Lung (tissue), 11 donors: ENCODE measurements at regions not wholly inside any gene's neighbourhood (a gene's known extent, or its start where the extent isn't known, plus 50 kb on each side); places are given as distances from the start of the nearest gene placed in this dataset.

Experiments
- ATAC-seq: fragments of 200-7000 bp; cut with Tn5 transposase; one replicate; pipeline ENCODE4 v1.9.1; 2020; ENCODE audit warnings: moderate number of reproducible peaks; ENCODE audit not compliant: insufficient read depth, low FRiP score
- DNase-seq, 3 donors: peaks; one replicate each; pipeline ENCODE4 v3.0.0-alpha.2; 2013 to 2017
- H3K27ac ChIP-seq, 2 donors: one replicate each; pipeline ENCODE4 v1.5.1; 2013; ENCODE audit warnings: mild to moderate bottlenecking in 2 of 2, moderate library complexity in 2 of 2, control low read depth in 1 of 2, inconsistent platforms in 1 of 2, low read depth in 1 of 2, low read length in 1 of 2
- H3K27me3 ChIP-seq, 3 donors: one replicate each; pipeline ENCODE4 v1.5.1; 2013; ENCODE audit warnings: low read length in 2 of 3; ENCODE audit not compliant: control insufficient read depth in 3 of 3, insufficient read depth in 3 of 3
- H3K36me3 ChIP-seq, 4 donors: one replicate each; pipeline ENCODE4 v1.5.1; 2013; ENCODE audit warnings: low read length in 4 of 4, mild to moderate bottlenecking in 1 of 4, moderate library complexity in 1 of 4; ENCODE audit not compliant: control insufficient read depth in 4 of 4, insufficient read depth in 4 of 4
- H3K4me1 ChIP-seq, 5 donors: one replicate each; pipeline ENCODE4 v1.5.1; 2013; ENCODE audit warnings: low read length in 5 of 5, mild to moderate bottlenecking in 2 of 5, moderate library complexity in 1 of 5; ENCODE audit not compliant: control insufficient read depth in 5 of 5, insufficient read depth in 5 of 5
- H3K4me3 ChIP-seq: one replicate; pipeline ENCODE4 v1.5.1; 2013; ENCODE audit warnings: mild to moderate bottlenecking, control low read depth, moderate library complexity
- H3K9ac ChIP-seq, 2 donors: one replicate each; pipeline ENCODE4 v1.5.1; 2013; ENCODE audit warnings: low read length in 2 of 2, control low read depth in 1 of 2; ENCODE audit not compliant: insufficient read depth in 1 of 2
- H3K9me3 ChIP-seq, 4 donors: one replicate each; pipeline ENCODE4 v1.5.1; 2013; ENCODE audit warnings: low read length in 3 of 4, mild to moderate bottlenecking in 1 of 4, moderate library complexity in 1 of 4; ENCODE audit not compliant: control insufficient read depth in 4 of 4, insufficient read depth in 3 of 4
- CTCF ChIP-seq: IDR thresholded peaks from 2 replicates; pipeline ENCODE4 v1.5.1; 2012; ENCODE audit warnings: mild to moderate bottlenecking; ENCODE audit errors: control extremely low read depth, extremely low read depth
- WGBS, 2 donors: extraction: QIAGEN DNeasy Blood & Tissue Kit; methylation state at CpG; one replicate each; pipeline ENCODE4 v1.1.7; 2013; 5-methylcytosine and 5-hydroxymethylcytosine counted together
- donor health status: control.
- donor health status: control.
- donor health status: Bipolar disorder and iron deficiency.
- donor health status: healthy.
- donor health status: DM: yes; HTN: yes; CAD: no.

DNA sequence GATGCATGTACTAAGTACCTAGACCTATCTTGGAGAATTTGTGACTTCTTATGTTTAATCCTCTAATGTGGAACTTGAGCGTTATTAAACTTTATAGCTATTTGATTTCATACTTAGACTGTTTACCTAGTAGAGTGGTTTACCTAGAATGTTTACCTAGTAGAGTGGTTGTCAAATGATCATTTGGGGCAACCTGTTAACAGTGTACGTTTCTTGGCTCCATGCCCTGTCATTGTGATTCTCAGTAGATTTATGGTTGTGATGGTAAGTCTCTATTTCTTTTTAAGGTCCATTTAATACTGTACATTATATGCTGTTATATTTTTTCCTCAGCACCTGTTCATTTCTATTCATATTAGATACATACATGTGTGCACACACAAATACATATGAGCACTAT, 233.0 kb upstream of the MAD2L1 start:
- no peak overlapping the region for H3K4me3 ChIP-seq
- H3K36me3 ChIP-seq = no peaks in the 10 kb centered on the region
- no peak for TF ChIP-seq CTCF
- peaks cover 0 to 7% (median 0%) of the 10 kb centered on the region in 5 donors for H3K4me1 ChIP-seq
- no peaks in the 10 kb centered on the region for H3K27me3 ChIP-seq
- 63 to 71% methylated on average over 2 of the region's 2 CpGs for WGBS, 2 donors
- H3K9ac ChIP-seq = no peak overlapping the region
- no peak overlapping the region for H3K27ac ChIP-seq
- DNase-seq (no peak), ATAC-seq (no peak)
- H3K9me3 ChIP-seq = peaks cover 0 to 3% (median 0%) of the 10 kb centered on the region in 4 donors

- Histone ChIP-seq H3K9ac (no peak overlapping the region), H3K27ac (no peak overlapping the region), H3K9me3 (no peaks in the 10 kb centered on the region), H3K36me3 (no peaks in the 10 kb centered on the region), H3K4me1 (no peaks in the 10 kb centered on the region), H3K27me3 (no peaks in the 10 kb centered on the region), H3K4me3 (no peak overlapping the region)
- TF ChIP-seq CTCF = no peak
- no peak for ATAC-seq
- DNase-seq = no peak
- WGBS, 2 donors = 83 to 91% methylated on average over 4 of the region's 4 CpGs
Measured at GRCh38 chr4:120293341-120293740, 226.7 kb upstream of the MAD2L1 start.

- Histone ChIP-seq H3K27me3 (no peaks in the 10 kb centered on the region), H3K4me1 (no peaks in the 10 kb centered on the region), H3K36me3 (no peaks in the 10 kb centered on the region), H3K9me3 (no peaks in the 10 kb centered on the region), H3K9ac (no peak overlapping the region), H3K27ac (no peak overlapping the region), H3K4me3 (no peak overlapping the region)
- DNase-seq = no peak
- no peak for TF ChIP-seq CTCF
- WGBS, 2 donors = 88% methylated on average over 7 of the region's 7 CpGs
- ATAC-seq = no peak
Measured at GRCh38 chr4:120291541-120291940, 224.9 kb upstream of the MAD2L1 start.

- Histone ChIP-seq H3K4me3 (no peak overlapping the region), H3K4me1 (no peaks in the 10 kb centered on the region), H3K27ac (no peak overlapping the region), H3K36me3 (no peaks in the 10 kb centered on the region), H3K9ac (no peak overlapping the region), H3K9me3 (no peaks in the 10 kb centered on the region), H3K27me3 (no peaks in the 10 kb centered on the region)
- DNase-seq = no peak
- no peak for TF ChIP-seq CTCF
- ATAC-seq = no peak
- WGBS, 2 donors = 76 to 78% methylated on average over 1 of the region's 1 CpG
Measured at GRCh38 chr4:120290553-120290952, 223.9 kb upstream of the MAD2L1 start.
